Hindlimb muscle (tissue), 1 donor: ENCODE measurements at regions not wholly inside any gene's neighbourhood (a gene's known extent, or its start where the extent isn't known, plus 50 kb on each side); places are given as distances from the start of the nearest gene placed in this dataset.
"Not testable (repeated sequence)": the region's sequence is repeated elsewhere in the genome, so short reads cannot be mapped to it uniquely, and the experiment has no call there.

ENCODE experiments used
- DNase-seq: peaks from one replicate; pipeline ENCODE4 v3.0.0-alpha.2; 2013

- not testable (repeated sequence) for DNase-seq
Measured at GRCh38 chr20:5386846-5387245, 70.1 kb upstream of the PROKR2 start.

- not testable (repeated sequence) for DNase-seq
Measured at GRCh38 chr20:5381527-5381926, 64.8 kb upstream of the PROKR2 start.

- no peak for DNase-seq
Measured at GRCh38 chr20:5377484-5377883, 60.7 kb upstream of the PROKR2 start.

GRCh38 chr20:5376228-5376627 is 59.5 kb upstream of the PROKR2 start:
- no peak for DNase-seq

GRCh38 chr20:5374171-5374570 is 57.4 kb upstream of the PROKR2 start:
- no peak for DNase-seq

- DNase-seq, result no peak
Measured at GRCh38 chr20:5372371-5372770, 55.6 kb upstream of the PROKR2 start.

- DNase-seq, result no peak
Measured at GRCh38 chr20:5369629-5370028, 52.9 kb upstream of the PROKR2 start.
